ENCODE measurements at regions not wholly inside any gene's neighbourhood (a gene's known extent, or its start where the extent isn't known, plus 50 kb on each side); places are given as distances from the start of the nearest gene placed in this dataset.

DNA sequence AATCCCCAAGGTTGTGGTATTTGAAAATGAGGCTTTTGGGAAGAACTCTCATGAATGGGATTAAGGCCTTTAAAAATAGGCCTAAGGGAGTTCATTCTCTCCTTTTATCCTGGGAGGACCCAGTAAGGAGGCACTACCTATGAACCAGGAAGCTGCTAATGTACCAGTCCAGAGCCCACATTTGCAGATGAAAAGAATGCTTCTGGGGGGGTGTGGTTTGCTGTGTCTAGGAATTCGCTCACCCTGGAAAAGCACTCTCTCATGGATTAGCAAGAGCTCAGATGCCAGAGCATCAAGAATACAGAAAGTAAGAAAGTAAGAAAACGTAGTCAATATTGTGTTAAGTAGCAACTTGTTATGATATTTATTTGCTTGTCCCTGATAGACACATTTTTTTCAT is 785.7 kb upstream of the GYPC start:
- Histone ChIP-seq H3K4me3 (ENCODE audit: low read length) (no peak overlapping the region), H3K9me3 (ENCODE audit: insufficient read depth, low read length) (no peaks in the 10 kb centered on the region), H3K9ac (ENCODE audit: low read length) (no peak overlapping the region), H2AFZ (ENCODE audit: low read depth, low read length) (no peak overlapping the region), H3K27ac (ENCODE audit: low read length) (no peak overlapping the region), H3K4me2 (ENCODE audit: low read length) (no peak overlapping the region), H3K36me3 (replicated peaks; ENCODE audit: low read depth, low read length) (no peaks in the 10 kb centered on the region), H4K20me1 (ENCODE audit: insufficient read depth, low read length) (no peaks in the 10 kb centered on the region), H3K4me1 (ENCODE audit: low read length) (no peaks in the 10 kb centered on the region), H3K27me3 (ENCODE audit: low read depth, low read length) (no peaks in the 10 kb centered on the region), H3K79me2 (ENCODE audit: low read length) (no peaks in the 10 kb centered on the region)
- TF ChIP-seq, protein P1, sequence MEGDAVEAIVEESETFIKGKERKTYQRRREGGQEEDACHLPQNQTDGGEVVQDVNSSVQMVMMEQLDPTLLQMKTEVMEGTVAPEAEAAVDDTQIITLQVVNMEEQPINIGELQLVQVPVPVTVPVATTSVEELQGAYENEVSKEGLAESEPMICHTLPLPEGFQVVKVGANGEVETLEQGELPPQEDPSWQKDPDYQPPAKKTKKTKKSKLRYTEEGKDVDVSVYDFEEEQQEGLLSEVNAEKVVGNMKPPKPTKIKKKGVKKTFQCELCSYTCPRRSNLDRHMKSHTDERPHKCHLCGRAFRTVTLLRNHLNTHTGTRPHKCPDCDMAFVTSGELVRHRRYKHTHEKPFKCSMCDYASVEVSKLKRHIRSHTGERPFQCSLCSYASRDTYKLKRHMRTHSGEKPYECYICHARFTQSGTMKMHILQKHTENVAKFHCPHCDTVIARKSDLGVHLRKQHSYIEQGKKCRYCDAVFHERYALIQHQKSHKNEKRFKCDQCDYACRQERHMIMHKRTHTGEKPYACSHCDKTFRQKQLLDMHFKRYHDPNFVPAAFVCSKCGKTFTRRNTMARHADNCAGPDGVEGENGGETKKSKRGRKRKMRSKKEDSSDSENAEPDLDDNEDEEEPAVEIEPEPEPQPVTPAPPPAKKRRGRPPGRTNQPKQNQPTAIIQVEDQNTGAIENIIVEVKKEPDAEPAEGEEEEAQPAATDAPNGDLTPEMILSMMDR (IDR thresholded peaks at IDR 0.05; ENCODE audit: low read depth, low read length), result no peak
- TF ChIP-seq EZH2phosphoT487 (IDR thresholded peaks at IDR 0.05; ENCODE audit: low read depth), result no peak

DNA sequence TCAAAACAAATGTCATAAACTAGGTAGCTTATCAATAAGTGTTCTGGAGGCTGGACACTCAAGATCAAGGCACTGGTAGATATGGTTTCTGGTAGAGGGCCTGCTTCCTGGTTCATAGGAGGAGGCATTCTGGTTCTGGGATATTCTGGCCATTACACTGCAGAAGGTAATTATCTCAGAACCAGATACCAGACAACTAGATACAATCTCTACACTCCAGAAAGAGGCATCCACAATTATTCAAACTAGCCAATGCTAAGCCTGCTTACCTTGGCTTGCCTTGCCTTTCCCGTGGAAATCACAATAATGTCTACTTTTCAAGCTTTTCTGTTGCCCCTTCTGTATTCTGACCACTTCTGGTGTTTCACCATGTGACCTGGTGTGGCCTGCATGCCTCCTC is 785.2 kb upstream of the GYPC start:
- H3K79me2 ChIP-seq (ENCODE audit: low read length), result no peaks in the 10 kb centered on the region
- H3K27ac ChIP-seq (ENCODE audit: low read length), result no peak overlapping the region
- H2AFZ ChIP-seq (ENCODE audit: low read depth, low read length), result no peak overlapping the region
- no peaks in the 10 kb centered on the region for H3K4me1 ChIP-seq (ENCODE audit: low read length)
- TF ChIP-seq EZH2phosphoT487 (IDR thresholded peaks at IDR 0.05; ENCODE audit: low read depth), result no peak
- TF ChIP-seq, protein P1 (IDR thresholded peaks at IDR 0.05; ENCODE audit: low read depth, low read length), result no peak
- H3K4me2 ChIP-seq (ENCODE audit: low read length), result no peak overlapping the region
- H3K4me3 ChIP-seq (ENCODE audit: low read length), result no peak overlapping the region
- no peaks in the 10 kb centered on the region for H4K20me1 ChIP-seq (ENCODE audit: insufficient read depth, low read length)
- H3K9ac ChIP-seq (ENCODE audit: low read length), result no peak overlapping the region
- H3K27me3 ChIP-seq (ENCODE audit: low read depth, low read length), result no peaks in the 10 kb centered on the region
- H3K9me3 ChIP-seq (ENCODE audit: insufficient read depth, low read length), result no peaks in the 10 kb centered on the region
- H3K36me3 ChIP-seq (replicated peaks; ENCODE audit: low read depth, low read length), result no peaks in the 10 kb centered on the region

DNA sequence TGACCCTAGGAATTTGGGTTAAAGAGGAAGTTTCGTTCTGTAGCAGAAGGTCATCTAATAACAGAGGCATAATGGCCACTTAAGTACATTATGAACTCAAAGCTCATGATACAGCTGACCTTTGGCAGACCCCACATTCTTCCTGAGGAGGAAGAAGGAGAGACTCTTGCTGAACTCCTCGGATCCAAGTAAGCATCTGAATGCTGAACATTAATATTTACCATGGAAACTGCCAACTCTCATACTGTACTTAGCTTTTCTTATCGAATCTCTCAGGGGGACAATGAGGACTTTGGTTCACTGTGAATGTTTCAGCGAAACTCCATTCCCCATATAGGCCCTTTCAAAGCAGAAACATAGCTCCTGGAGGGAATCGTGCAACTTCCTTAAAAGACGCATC is 781.4 kb upstream of the GYPC start:
- no peak for TF ChIP-seq EZH2phosphoT487 (IDR thresholded peaks at IDR 0.05; ENCODE audit: low read depth)
- TF ChIP-seq, protein P1 (IDR thresholded peaks at IDR 0.05; ENCODE audit: low read depth, low read length), result no peak
- H3K4me2 ChIP-seq (ENCODE audit: low read length), result no peak overlapping the region

DNA sequence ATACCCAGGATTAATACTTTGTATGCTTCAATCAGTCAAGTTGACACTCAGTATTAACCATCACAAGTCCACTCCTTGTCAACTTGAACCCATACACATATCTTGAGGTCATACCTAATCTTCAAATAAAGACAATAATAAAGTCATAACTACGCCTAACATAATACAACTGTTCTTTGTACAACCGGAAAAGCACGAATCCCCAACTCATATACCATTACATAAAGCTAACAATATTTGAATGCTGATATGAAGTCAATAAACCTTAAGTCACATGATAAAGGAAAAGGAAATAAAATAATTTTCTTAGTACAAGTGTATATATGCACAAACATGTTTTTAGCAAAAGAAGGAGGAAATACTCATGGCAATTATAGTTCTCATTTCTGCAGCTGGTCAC is 770.6 kb upstream of the GYPC start:
- H2AFZ ChIP-seq (ENCODE audit: low read depth, low read length), result no peak overlapping the region
- TF ChIP-seq EZH2phosphoT487 (IDR thresholded peaks at IDR 0.05; ENCODE audit: low read depth), result no peak
- TF ChIP-seq, protein P1 (IDR thresholded peaks at IDR 0.05; ENCODE audit: low read depth, low read length), result no peak
- no peaks in the 10 kb centered on the region for H3K4me1 ChIP-seq (ENCODE audit: low read length)
- H3K36me3 ChIP-seq (replicated peaks; ENCODE audit: low read depth, low read length), result no peaks in the 10 kb centered on the region
- no peak overlapping the region for H3K27ac ChIP-seq (ENCODE audit: low read length)
- no peaks in the 10 kb centered on the region for H3K79me2 ChIP-seq (ENCODE audit: low read length)
- H3K9me3 ChIP-seq (ENCODE audit: insufficient read depth, low read length), result no peaks in the 10 kb centered on the region
- H3K27me3 ChIP-seq (ENCODE audit: low read depth, low read length), result no peaks in the 10 kb centered on the region
- no peak overlapping the region for H3K4me3 ChIP-seq (ENCODE audit: low read length)
- no peak overlapping the region for H3K9ac ChIP-seq (ENCODE audit: low read length)
- H3K4me2 ChIP-seq (ENCODE audit: low read length), result no peak overlapping the region
- H4K20me1 ChIP-seq (ENCODE audit: insufficient read depth, low read length), result no peaks in the 10 kb centered on the region

More for the DNA sequence above, 781.4 kb upstream of the GYPC start:
- Histone ChIP-seq H3K27ac (ENCODE audit: low read length) (no peak overlapping the region), H3K36me3 (replicated peaks; ENCODE audit: low read depth, low read length) (no peaks in the 10 kb centered on the region), H4K20me1 (ENCODE audit: insufficient read depth, low read length) (no peaks in the 10 kb centered on the region), H3K9me3 (ENCODE audit: insufficient read depth, low read length) (no peaks in the 10 kb centered on the region), H3K9ac (ENCODE audit: low read length) (no peak overlapping the region), H3K79me2 (ENCODE audit: low read length) (no peaks in the 10 kb centered on the region), H3K4me1 (ENCODE audit: low read length) (no peaks in the 10 kb centered on the region), H3K4me3 (ENCODE audit: low read length) (no peak overlapping the region), H3K27me3 (ENCODE audit: low read depth, low read length) (no peaks in the 10 kb centered on the region), H2AFZ (ENCODE audit: low read depth, low read length) (no peak overlapping the region)
